NCI-H345 treated with DMSO at 0.1 percent for 48 hours (cell line): ENCODE measurements at regions not wholly inside any gene's neighbourhood (a gene's known extent, or its start where the extent isn't known, plus 50 kb on each side); places are given as distances from the start of the nearest gene placed in this dataset.
A peak's percentile ranks its signal among the peaks of the same experiment; 100 is the strongest.
"Not testable (repeated sequence)": the region's sequence is repeated elsewhere in the genome, so short reads cannot be mapped to it uniquely, and the experiment has no call there.

Source experiments
- DNase-seq: peaks from one replicate; lab custom pipeline; 2025; ENCODE audit not compliant: unreplicated experiment; lab: John Stamatoyannopoulos, UW

DNA sequence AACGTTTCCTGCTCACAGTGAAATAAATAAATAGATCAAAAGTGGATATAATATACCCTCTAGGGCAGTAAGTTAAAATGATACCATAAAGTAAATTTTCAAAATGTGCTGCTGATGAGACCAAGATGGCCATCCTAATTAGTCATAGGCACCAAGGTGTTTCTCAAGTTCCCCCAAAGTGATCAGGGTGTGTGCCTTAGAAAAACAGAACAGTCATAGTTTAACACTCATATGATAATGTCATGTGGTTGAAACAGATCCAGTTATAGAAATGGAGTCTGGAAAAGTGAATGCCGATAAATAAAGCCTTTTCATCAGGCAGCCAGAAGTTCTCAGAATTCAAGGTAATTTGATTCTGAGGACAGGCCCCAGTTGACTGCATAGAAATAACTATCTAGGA lies 161.5 kb upstream of the CDKN2B start:
- no peak for DNase-seq

DNA sequence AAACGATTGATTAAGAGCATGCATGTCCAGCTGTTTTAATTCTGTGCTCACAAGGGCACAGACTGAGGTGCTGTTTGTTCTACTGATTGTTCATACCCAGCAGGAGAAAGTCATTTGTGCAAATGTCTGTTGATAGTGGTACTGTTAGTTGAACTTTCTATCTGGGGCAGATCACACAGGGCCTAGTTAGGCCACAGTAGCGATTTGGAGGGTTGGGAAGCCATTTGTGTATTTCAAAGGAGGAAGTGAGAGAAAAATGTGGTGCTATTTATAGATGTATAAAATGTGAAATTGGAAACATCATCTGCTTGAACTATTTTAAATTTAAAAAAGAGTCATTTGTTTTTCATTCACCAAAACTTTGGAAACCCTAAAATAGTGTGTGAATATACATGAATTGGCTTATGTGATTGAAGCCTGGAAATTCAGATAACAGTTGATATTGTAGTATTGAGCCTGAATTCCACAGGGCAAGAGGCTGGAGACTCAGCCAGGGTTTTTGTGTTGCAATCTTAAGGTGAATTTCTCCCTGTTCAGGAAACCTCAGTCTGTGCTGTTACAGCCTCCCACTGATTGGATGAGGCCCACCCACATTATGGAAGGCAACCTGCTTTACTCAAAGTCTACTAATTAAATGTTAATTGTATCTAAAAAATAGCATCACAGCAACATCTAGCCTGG lies 162.0 kb upstream of the CDKN2B start:
- no peak for DNase-seq

DNA sequence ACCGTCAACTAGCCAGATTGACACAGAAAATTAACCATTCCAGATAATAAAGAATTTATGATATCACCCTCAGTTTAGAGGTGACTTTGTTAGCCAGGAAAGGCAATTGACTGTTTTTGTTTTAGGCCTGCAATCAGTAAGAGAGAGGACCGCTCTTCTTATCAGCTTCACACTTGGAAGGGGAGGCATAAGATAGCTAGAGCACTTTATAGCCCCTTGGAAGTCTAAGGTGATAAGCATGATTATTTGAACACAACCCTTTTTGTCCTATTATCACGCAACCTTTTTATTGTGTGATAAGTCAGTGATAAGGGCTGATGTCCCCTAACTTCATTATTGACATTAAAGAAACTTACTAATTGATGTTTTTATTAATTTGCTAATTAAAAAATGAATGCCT lies 162.6 kb upstream of the CDKN2B start:
- DNase-seq = no peak

DNA sequence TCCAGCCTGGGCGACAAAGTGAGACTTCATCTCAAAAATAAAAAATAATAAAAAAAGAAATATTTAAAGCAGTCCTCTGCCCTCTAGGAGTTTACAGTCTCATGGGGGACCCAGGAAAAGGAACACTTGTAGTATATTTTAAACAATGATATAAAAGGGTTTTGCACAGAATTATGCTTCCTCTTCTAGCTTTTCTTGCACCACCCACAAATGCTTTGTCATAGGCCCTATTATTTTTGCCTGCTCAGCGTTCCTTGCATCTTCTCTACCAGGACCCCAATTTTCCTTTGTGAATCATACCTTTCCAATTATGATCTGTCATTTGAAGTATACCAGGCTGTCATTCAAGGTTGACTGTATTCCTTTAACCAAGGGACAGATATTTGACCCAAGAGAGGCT lies 164.8 kb upstream of the CDKN2B start:
- no peak for DNase-seq

DNA sequence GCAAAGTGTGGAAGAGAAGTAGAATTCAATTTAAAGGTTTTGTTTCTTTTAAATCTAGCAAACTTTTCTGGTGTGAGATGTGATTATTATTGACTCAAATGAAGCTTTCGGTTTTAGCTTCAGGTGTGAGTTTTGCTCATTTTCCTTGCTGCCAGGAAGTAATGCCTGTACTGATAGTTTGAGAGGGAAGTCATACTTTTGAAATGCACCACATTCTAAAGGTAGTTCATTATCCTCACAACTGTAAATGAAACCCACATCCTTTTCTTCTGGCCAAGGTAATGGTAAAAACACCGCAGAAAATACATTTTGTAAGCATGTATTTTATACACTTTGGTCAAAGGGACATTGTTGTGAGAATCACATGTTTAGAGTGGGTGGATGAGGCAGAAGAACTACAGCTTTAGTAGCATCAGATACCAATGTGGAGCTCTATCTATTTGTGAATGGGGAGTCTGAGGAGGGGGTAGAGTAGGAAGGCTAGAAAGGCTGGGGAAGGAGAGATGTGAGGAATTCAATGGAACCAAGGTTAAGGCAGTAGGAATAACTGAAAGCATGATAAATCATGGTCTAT lies 167.0 kb upstream of the CDKN2B start:
- no peak for DNase-seq

DNA sequence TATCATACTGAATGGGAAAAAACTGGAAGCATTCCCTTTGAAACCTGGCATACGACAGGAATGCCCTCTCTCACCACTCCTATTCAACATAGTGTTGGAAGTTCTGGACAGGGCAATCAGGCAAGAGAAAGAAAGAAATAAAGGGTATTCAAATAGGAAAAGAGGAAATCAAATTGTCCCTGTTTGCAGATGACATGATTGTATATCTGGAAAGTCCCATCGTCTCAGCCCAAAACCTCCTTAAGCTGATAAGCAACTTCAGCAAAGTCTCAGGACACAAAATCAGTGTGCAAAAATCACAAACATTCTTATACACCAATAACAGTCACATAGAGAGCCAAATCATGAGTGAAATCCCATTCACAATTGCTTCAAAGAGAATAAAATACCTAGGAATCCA lies 171.9 kb upstream of the CDKN2B start:
- not testable (repeated sequence) for DNase-seq

DNA sequence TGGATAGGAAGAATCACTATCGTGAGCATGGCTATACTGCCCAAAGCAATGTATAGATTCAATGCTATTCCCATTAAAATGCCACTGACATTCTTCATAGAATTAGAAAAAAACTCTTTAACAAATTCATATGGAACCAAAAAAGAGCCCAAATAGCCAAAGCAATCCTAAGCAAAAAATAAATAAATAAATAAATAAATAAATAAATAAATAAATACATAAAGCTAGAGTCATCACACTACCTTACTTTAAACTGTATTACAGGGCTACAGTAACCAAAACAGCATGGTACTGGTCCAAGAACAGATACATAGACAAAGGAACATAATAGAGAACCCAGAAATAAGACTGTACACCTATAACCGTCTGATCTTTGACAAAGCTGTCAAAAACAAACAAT lies 180.4 kb upstream of the CDKN2B start:
- DNase-seq = no peak

DNA sequence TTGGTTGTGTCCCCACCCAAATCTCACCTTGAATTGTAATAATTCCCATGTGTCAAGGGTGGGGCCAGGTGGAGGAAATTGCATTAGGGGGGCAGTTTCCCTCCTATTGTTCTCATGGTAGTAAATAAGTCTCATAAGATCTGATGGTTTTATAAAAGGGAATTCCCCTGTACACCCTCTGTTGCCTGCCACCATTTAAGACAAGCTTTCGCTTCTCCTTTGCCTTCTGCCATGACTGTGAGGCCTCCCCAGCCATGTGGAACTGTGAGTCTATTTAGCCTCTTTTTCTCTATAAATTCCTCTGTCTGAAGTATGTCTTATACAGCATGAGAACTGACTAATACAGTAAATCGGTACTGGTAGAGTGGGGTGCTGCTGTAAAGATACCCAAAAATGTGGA lies 187.9 kb upstream of the CDKN2B start:
- not testable (repeated sequence) for DNase-seq

DNA sequence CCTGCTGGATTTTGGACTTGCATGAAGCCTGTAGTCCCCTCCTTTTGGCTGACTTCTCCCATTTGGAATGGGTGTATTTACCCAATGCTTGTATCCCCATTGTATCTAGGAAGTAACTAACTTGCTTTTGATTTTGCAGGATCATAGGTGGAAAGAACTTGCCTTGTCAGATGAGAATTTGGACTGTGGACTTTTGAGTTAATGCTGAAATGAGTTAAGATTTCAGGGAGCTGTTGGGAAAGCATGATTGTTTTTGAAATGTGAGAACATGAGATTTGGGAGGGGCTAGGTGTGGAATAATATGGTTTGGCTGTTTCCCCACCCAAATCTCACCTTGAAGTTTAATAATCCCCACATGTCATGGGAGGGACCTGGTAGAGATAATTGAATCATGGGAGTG lies 189.6 kb upstream of the CDKN2B start:
- DNase-seq = no peak

DNA sequence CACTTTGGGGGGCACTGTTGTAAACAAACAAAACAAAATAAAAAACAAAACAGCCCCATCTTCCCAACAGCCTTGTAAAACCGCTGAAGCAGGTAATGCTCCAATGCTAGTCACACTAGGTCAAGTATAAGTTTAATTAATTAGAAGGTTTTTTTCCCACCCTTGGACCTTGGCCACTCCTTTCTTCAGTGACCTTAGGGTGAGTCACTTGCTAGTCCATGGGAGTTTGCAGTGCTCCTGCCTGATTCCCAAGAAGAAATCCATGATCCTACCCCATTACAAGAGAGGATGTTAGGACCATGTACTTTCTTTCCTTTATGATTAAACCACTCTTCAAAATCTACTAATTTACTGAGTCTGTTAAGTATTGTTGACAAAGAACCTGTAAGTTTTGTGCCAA lies 192.2 kb upstream of the CDKN2B start:
- no peak for DNase-seq

DNA sequence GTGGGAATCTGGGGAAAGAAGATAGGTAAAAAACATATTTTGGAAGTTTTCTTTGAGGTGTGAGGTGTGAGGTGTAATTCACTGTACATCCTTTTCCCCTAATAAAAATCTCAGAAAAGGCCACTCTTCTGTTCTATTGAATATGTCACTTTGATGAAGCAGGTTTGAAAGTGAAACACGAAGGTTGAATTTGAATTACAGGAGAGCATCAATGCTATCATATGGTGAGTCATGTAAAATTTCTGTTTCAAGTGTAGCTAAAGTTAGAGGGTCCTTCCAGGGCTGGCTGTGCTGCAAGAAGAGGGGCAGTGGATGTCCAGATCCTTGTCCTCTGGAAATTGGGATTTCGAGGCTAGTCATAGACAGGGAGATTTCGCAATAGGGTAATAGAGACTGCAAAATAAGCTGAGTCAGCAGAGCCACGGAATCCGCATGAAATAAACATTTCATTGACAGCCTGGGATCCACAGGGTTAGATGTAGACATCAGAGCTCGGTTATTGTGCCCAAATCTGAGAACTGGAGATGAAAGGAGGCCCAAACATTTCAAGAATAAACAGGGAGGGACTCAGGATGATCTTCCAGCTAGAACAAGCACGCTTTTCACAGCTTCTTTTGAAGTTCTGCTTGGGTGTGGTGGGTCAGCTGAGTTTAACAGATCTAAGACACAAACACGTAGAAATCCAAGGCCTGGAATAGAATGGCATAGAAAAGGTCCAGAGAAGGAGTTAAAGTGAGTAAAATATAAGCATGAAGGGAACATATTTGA lies 194.4 kb upstream of the CDKN2B start:
- DNase-seq = no peak

DNA sequence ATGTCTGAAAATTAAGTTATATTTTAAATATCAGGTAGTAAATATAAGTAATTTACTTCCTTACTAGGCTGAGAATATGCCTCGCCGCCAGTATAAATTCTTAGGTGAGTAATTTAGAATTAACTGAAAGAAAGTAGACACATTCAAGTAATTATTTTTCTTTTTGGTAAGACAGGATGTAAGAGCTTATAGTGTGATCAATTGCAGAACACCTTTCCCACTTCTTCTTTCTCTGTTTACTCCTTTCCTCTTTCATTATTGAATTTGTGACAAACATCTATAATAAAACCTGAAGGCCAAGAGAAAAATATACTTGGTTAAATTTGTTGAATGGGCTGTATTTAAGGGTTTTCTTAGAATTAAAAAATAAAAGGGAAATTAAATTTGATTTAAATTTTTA lies 195.1 kb upstream of the CDKN2B start:
- DNase-seq = no peak

DNA sequence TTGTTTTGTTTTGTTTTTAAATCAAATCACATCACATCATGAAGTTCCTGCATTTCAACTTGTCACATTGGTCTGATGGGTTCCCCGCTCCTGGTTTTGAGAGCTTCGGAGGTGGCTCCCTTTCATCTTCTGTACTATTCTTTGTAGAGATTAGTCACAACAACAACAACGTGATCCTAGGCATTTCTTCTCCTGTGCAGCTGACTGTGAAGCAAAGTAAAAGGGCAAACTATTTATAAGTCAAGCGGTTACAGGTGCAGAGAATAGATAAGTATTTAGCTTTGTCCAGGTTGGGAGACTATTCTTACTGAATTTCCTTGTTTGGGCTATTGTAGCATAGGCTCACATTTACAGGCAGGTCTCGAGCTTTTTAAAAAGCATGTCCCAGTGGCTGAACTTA lies 197.7 kb upstream of the CDKN2B start:
- peak; percentile 63 for DNase-seq

DNA sequence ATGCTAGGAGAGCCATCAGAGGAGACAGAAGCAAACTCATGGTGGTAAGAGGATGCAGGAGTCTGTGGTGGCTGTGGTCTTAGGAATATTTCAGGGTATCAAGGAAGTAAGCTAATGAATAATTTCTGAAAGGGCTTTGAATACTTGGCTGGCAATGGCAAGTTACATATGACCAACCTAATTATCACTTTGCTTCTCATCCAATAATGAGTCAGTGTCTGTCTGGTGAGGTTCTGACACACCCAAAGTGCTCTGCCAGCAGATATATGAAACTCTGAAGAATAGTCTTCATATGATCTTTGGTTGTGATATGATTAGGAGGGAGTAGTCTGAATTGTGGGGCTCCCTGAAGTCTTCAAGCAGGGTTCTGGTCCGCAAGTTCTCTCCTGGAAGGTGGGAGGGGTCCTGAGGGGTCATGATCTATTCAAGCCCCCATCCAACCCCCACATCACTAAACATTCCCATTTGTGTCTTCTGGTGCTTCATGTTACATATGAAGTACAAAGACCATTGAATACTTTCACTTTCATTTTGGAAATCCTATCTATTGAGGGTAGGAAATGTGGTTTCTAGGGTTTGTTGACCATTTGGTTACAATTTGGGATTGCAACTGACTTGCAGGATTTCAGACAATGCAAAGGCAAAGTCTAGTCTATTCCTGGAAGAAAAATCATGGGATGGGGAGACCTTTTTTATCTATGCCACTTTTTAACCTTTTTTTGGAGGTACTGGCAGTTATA lies 199.9 kb upstream of the CDKN2B start:
- no peak for DNase-seq

DNA sequence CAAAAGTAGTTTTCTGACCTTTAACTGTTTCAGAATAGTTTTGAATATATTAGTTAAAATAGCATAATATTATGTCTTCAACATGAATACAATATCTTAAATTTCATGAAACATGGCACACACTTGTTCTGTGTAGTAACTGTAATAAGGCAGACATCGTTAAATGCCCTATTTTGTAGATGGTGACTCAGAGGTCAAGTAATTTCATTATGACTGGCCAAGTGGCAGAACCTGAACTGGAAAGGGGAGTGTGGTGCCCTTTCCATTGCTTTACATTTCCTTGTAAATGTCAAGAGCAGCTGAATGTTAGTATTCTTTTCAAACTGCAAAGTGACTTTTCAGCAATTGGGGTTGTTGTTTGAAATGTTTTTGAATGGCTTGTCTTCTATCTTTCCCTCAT lies 201.2 kb upstream of the CDKN2B start:
- no peak for DNase-seq

DNA sequence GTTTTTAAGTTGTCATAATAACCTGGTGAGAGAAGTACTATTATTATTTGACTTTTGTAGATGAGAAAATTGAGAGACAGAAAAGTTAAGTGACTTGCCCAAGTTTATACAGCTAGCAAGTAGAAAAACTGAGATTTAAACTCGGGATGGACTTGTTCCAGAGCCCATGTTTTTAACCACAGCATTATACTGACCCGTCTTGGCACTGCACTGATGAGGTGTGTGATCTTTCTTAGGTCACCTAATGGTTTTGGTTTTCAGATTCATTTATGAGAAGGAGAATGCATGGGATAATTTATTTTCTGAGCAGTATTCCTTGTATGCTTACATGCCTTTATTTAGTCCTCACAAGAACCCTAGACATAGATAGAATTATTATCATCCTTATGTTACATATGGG lies 201.8 kb upstream of the CDKN2B start:
- no peak for DNase-seq

DNA sequence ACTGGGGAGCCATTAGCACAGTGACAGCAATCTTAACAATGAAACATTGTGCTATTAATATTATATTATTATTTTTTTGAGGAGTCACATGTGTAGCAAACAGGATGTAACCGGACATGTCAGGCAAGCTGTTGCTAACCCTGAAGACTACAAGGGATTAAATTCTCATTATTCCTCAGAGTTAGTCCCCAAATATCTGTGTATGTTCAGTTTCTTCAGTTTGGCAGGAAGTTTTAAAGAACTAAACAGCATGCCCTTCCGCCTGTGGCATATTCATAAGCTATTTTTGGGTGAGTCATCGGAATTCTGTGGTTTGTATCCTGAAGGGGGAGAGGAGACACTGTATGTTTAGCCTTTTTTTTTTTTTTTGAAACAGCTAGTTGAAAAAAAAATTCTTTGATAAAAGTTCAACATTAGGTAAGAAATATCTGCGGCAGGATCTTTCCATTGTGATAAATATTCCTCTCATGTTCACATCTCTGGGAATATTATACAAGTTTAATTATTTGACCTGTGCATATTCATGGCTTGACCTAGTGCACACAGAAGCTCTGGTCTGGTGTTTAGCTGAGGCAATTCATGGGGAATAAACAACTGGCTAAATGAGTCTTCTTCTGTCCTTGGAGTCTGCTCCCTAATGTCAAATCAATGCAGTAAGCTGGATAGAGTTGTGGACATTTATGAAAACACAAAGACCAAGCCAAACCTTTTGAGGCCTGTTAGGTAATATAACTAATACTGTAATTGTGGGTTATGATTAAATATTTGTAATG lies 202.7 kb upstream of the CDKN2B start:
- DNase-seq = no peak

DNA sequence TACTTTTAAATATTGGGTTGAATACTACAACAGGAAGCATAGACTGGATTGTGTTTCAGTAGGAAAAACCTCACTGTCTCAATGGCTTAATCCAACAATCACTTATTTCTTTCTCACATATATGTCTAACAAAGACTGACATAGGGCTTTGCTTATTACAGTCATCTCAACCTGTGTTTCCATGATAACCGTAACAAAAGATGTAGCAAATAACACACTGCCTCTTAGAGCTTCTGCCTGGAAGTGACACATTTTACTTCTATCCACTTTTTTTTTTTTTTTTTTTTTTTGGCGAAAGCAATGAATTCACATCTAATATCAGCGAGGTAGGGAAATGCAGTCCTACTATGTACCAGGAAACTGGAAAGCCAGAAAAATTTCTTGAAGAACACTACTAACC lies 204.9 kb upstream of the CDKN2B start:
- DNase-seq = no peak

DNA sequence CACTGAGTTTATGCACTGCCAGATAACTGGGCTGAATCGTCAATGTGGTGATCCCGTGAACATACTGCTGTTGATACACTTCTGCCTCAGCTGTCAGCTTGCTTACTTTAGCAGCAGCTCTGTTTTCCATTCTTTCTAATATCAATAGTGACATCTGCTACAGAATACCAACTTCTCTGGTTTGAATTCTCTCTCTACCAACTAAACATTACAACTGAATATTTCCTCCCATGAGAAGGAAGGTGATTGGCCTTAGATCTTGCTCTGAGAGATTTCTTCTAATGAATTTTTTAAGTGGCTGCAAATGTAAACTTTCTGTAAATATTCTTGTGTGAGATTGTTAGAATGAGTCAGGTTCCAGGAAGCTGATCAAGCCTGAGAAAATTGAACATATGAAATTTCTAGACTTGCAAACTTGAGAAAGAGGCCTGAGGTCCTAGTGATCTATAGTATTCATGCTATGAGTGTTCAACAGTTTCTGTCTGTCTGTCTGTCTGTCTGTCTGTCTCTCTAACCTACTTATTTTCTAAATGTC lies 205.5 kb upstream of the CDKN2B start:
- DNase-seq = no peak

DNA sequence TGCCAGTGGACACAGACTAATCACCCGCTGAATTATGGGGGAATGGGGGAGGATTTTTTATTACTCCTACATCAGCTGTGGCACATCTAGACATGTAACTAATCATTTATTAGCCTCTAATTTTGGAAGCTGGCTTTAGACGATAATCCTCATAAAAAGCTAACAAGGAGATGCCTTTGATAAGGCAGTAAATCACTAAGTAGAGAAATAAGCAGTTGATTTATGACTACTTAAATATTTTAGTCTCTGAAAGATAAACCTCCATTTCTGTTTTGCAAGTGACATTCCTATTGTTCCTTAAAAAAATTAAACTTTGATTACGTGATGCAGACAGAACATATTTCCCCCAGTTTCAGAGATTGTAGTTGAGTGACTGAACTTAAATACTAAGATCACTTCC lies 206.4 kb upstream of the CDKN2B start:
- no peak for DNase-seq

DNA sequence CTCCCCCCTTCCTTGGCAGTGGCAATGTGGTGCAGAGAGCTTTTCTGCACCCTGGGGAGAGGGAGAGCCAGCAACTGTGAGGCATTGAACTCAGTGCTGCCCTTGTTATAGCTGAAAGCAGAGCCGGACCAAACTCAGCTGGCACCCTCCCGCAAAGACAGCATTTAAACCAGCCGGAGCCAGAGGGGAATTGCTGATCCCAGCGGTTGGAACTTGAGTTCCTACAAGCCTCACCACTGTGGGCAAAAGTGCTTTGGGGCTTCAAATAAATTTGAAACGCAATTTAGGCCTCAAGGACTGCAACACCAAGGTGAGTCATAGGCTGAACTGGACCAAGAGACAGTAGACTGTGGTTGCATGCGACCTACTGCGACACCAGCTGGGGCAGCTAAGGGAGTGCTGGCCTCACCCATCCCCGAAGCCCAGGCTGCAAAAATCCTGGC lies 207.6 kb upstream of the CDKN2B start:
- DNase-seq = no peak
